GM12891 (cell line): ENCODE measurements at regions not wholly inside any gene's neighbourhood (a gene's known extent, or its start where the extent isn't known, plus 50 kb on each side); places are given as distances from the start of the nearest gene placed in this dataset.

ENCODE experiments used
- POLR2A ChIP-seq: IDR thresholded peaks from 2 replicates; pipeline ENCODE4 v1.6.1; 2011; ENCODE audit warnings: low read depth, low read length, control low read depth
- SPI1 ChIP-seq: IDR thresholded peaks from 2 replicates; pipeline ENCODE4 v1.6.1; 2011; ENCODE audit warnings: low read depth, low read length, control low read depth

DNA sequence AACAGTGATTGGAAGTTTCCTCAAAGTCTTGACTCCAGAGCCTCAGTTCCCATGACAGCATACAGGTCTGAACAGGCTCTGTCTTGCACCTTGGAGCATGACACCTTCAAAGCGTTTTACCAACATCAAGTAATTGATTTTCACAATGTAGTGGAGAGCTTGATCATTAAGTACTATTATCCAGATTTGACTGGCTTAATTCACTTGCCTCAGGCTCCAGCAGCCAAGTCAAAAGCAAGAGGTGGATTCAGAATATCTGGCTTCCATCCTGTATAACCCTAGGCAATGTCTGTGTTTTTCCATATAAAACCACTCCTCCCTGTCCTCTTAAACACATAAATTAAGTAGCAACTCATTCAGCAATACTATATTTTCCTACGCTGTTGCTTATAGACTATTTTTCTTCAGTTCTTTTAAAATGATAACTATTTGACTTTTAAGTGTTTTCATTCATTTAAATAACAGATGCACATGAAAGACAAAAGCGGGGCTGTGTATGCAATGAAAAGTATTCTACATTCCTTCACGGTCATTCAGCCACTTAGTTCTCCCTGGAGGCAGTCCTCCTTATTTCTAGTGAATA, 150.8 kb upstream of the RANBP3L start:
- TF ChIP-seq POLR2A (no peak), SPI1 (no peak)
